Right lung (tissue), 2 donors: ENCODE measurements at regions not wholly inside any gene's neighbourhood (a gene's known extent, or its start where the extent isn't known, plus 50 kb on each side); places are given as distances from the start of the nearest gene placed in this dataset.

Experiments
- DNase-seq, 2 donors: peaks; one replicate each; pipeline ENCODE4 v3.0.0-alpha.2; 2013

GRCh38 chr9:28616310-28616709 is 1043.0 kb upstream of the C9orf72 start:
- no peak for DNase-seq

GRCh38 chr9:28620011-28620410 is 1046.7 kb upstream of the C9orf72 start:
- DNase-seq, result no peak

- no peak for DNase-seq
Observed at GRCh38 chr9:28620661-28621060, 1047.4 kb upstream of the C9orf72 start.

GRCh38 chr9:28624771-28625170 is 1051.5 kb upstream of the C9orf72 start:
- no peak for DNase-seq

- DNase-seq, result no peak
Observed at GRCh38 chr9:28628031-28628430, 1054.8 kb upstream of the C9orf72 start.

GRCh38 chr9:28648723-28649122 is 1075.4 kb upstream of the C9orf72 start:
- DNase-seq, result no peak

GRCh38 chr9:28650327-28650726 is 1077.0 kb upstream of the C9orf72 start:
- DNase-seq, result no peak

GRCh38 chr9:28651050-28651722 is 1077.9 kb upstream of the C9orf72 start:
- no peak for DNase-seq

GRCh38 chr9:28653216-28653615 is 1079.9 kb upstream of the C9orf72 start:
- no peak for DNase-seq

GRCh38 chr9:28656727-28657126 is 1083.4 kb upstream of the C9orf72 start:
- no peak for DNase-seq

- no peak for DNase-seq
Observed at GRCh38 chr9:28661853-28662252, 1088.6 kb upstream of the C9orf72 start.

GRCh38 chr9:28662675-28663074 is 1089.4 kb upstream of the C9orf72 start:
- DNase-seq, result no peak

GRCh38 chr9:28668158-28668557 is 1094.9 kb upstream of the C9orf72 start:
- DNase-seq, result no peak

GRCh38 chr9:28671000-28671399 is 1097.7 kb upstream of the C9orf72 start:
- DNase-seq, result no peak

GRCh38 chr9:28678097-28678496 is 1104.8 kb upstream of the C9orf72 start:
- no peak for DNase-seq

GRCh38 chr9:28688172-28688571 is 1114.9 kb upstream of the C9orf72 start:
- DNase-seq, result no peak

- no peak for DNase-seq
Observed at GRCh38 chr9:28692012-28692411, 1118.7 kb upstream of the C9orf72 start.

GRCh38 chr9:28696960-28697359 is 1123.7 kb upstream of the C9orf72 start:
- DNase-seq, result no peak

GRCh38 chr9:28699632-28700031 is 1126.4 kb upstream of the C9orf72 start:
- no peak for DNase-seq

GRCh38 chr9:28707616-28708015 is 1134.3 kb upstream of the C9orf72 start:
- DNase-seq, result no peak

GRCh38 chr9:28714188-28714587 is 1140.9 kb upstream of the C9orf72 start:
- DNase-seq, result no peak

GRCh38 chr9:28718226-28718625 is 1144.9 kb upstream of the C9orf72 start:
- DNase-seq, result no peak

- DNase-seq, result no peak
Observed at GRCh38 chr9:28720746-28721145, 1147.5 kb upstream of the C9orf72 start.

GRCh38 chr9:28730111-28730510 is 1156.8 kb upstream of the C9orf72 start:
- no peak for DNase-seq
